SK-N-SH treated with all-trans-retinoic acid at 6 μM for 48 hours (cell line): ENCODE measurements at regions not wholly inside any gene's neighbourhood (a gene's known extent, or its start where the extent isn't known, plus 50 kb on each side); places are given as distances from the start of the nearest gene placed in this dataset.

Source experiments
- ATAC-seq: fragments of 200-7000 bp; cut with Tn5 transposase; 3 replicates; pipeline ENCODE4 v1.9.1; 2020; ENCODE audit warnings: mild to moderate bottlenecking, moderate library complexity
- ARNTL ChIP-seq: fragments of 450-650 bp; formaldehyde crosslinking; IDR thresholded peaks from 2 replicates; pipeline ENCODE4 v1.5.0; 2020; ENCODE audit warnings: low read depth, mild to moderate bottlenecking, moderate library complexity, borderline replicate concordance
- BACH2 ChIP-seq: fragments of 250-450 bp; sonication (Bioruptor Pico); IDR thresholded peaks from 2 replicates; pipeline ENCODE4 v1.9.0; 2021; ENCODE audit warnings: mild to moderate bottlenecking, borderline replicate concordance
- CSDC2 ChIP-seq: fragments of 250-450 bp; sonication (Bioruptor Pico); IDR thresholded peaks from 2 replicates; pipeline ENCODE4 v1.5.0; 2020; ENCODE audit warnings: mild to moderate bottlenecking, moderate library complexity
- ESRRG ChIP-seq: fragments of 250-450 bp; sonication (Bioruptor Pico); IDR thresholded peaks from 2 replicates; pipeline ENCODE4 v1.6.1; 2021; ENCODE audit warnings: mild to moderate bottlenecking
- GLIS3 ChIP-seq: fragments of 250-450 bp; sonication (Bioruptor Pico); IDR thresholded peaks from 2 replicates; pipeline ENCODE4 v1.5.0; 2020; ENCODE audit warnings: mild to moderate bottlenecking, moderate library complexity
- ISL1 ChIP-seq: fragments of 250-450 bp; sonication (Bioruptor Pico); IDR thresholded peaks from 2 replicates; pipeline ENCODE4 v2.1.2; 2022; ENCODE audit warnings: mild to moderate bottlenecking, moderate library complexity
- OSR1 ChIP-seq: fragments of 250-450 bp; sonication (Bioruptor Pico); IDR thresholded peaks from 2 replicates; pipeline ENCODE4 v1.8.0; 2022; ENCODE audit warnings: moderate library complexity, mild to moderate bottlenecking, inconsistent platforms
- POU6F1 ChIP-seq: fragments of 250-450 bp; sonication (Bioruptor Pico); IDR thresholded peaks from 2 replicates; pipeline ENCODE4 v1.8.0; 2021; ENCODE audit warnings: low read depth, mild to moderate bottlenecking, moderate library complexity, borderline replicate concordance
- PPARA ChIP-seq: fragments of 250-450 bp; sonication (Bioruptor Pico); IDR thresholded peaks from 2 replicates; pipeline ENCODE4 v1.5.0; 2020; ENCODE audit warnings: mild to moderate bottlenecking, borderline replicate concordance
- SNAI2 ChIP-seq: fragments of 250-450 bp; sonication (Bioruptor Pico); IDR thresholded peaks from 2 replicates; pipeline ENCODE4 v1.5.0; 2020; ENCODE audit warnings: mild to moderate bottlenecking, moderate library complexity
- TCF4 ChIP-seq: fragments of 250-450 bp; sonication (Bioruptor Pico); IDR thresholded peaks from 2 replicates; pipeline ENCODE4 v1.8.0; 2021; ENCODE audit warnings: mild to moderate bottlenecking, moderate library complexity, borderline replicate concordance
- TOX ChIP-seq: fragments of 250-450 bp; sonication (Bioruptor Pico); IDR thresholded peaks from 2 replicates; pipeline ENCODE4 v1.8.0; 2021; ENCODE audit warnings: mild to moderate bottlenecking, moderate library complexity, borderline replicate concordance
- ZC3H10 ChIP-seq: fragments of 250-450 bp; sonication (Bioruptor Pico); IDR thresholded peaks from 2 replicates; pipeline ENCODE4 v1.5.1; 2021; ENCODE audit warnings: mild to moderate bottlenecking, moderate library complexity
- ZFP3 ChIP-seq: fragments of 250-450 bp; sonication (Bioruptor Pico); IDR thresholded peaks from 2 replicates; pipeline ENCODE4 v1.5.0; 2020; ENCODE audit warnings: mild to moderate bottlenecking, moderate library complexity
- ZFP30 ChIP-seq: fragments of 450-650 bp; formaldehyde crosslinking; IDR thresholded peaks from 2 replicates; pipeline ENCODE4 v1.5.0; 2022; ENCODE audit warnings: mild to moderate bottlenecking, moderate library complexity
- ZNF565 ChIP-seq: fragments of 450-650 bp; formaldehyde crosslinking; conservative IDR thresholded peaks from 2 replicates; pipeline ENCODE4 v1.5.0; 2020; ENCODE audit warnings: low read depth, mild to moderate bottlenecking, moderate library complexity
- ZNF70 ChIP-seq: fragments of 450-650 bp; formaldehyde crosslinking; IDR thresholded peaks from 2 replicates; pipeline ENCODE4 v1.5.0; 2020; ENCODE audit warnings: mild to moderate bottlenecking, moderate library complexity
- ZNF8 ChIP-seq: fragments of 450-650 bp; formaldehyde crosslinking; IDR thresholded peaks from 2 replicates; pipeline ENCODE4 v1.5.0; 2020; ENCODE audit warnings: mild to moderate bottlenecking, moderate library complexity
- TF ChIP-seq, protein P1 (sequence below): fragments of 250-450 bp; sonication (Bioruptor Pico); IDR thresholded peaks from 2 replicates; pipeline ENCODE4 v1.5.1; 2021; ENCODE audit warnings: mild to moderate bottlenecking, moderate library complexity
- TF ChIP-seq, protein P2 (sequence below): fragments of 250-450 bp; sonication (Bioruptor Pico); IDR thresholded peaks from 2 replicates; pipeline ENCODE4 v1.8.0; 2020; ENCODE audit warnings: mild to moderate bottlenecking, moderate library complexity, borderline replicate concordance
- TF ChIP-seq, protein P3 (sequence below): fragments of 250-450 bp; sonication (Bioruptor Pico); IDR thresholded peaks from 2 replicates; pipeline ENCODE4 v1.5.1; 2020; ENCODE audit warnings: low read depth, mild to moderate bottlenecking, moderate library complexity
- TF ChIP-seq, protein P4 (sequence below): fragments of 250-450 bp; sonication (Bioruptor Pico); IDR thresholded peaks from 2 replicates; pipeline ENCODE4 v1.5.0; 2020; ENCODE audit warnings: mild to moderate bottlenecking, moderate library complexity

GRCh38 chr3:27883266-27883665 is 161.1 kb upstream of the EOMES start:
- no peak for ATAC-seq
- TF ChIP-seq OSR1 (CRISPR knock-in tag) (no peak), ESRRG (CRISPR knock-in tag) (no peak), BACH2 (CRISPR knock-in tag) (no peak), POU6F1 (CRISPR knock-in tag) (no peak), ZFP3 (no peak), PPARA (CRISPR knock-in tag) (no peak), ZNF565 (CRISPR knock-in tag) (no peak), TOX (no peak), GLIS3 (CRISPR knock-in tag) (no peak), ZNF8 (CRISPR knock-in tag) (no peak), ZFP30 (no peak)

GRCh38 chr3:27885641-27886040 is 163.5 kb upstream of the EOMES start:
- ATAC-seq: no peak
- no peak for TF ChIP-seq ZFP30
- no peak for TF ChIP-seq POU6F1 (CRISPR knock-in tag)
- no peak for TF ChIP-seq TOX
- TF ChIP-seq ZNF70: no peak
- no peak for TF ChIP-seq OSR1 (CRISPR knock-in tag)
- TF ChIP-seq CSDC2: no peak
- TF ChIP-seq TCF4: no peak
- no peak for TF ChIP-seq ZNF8 (CRISPR knock-in tag)
- TF ChIP-seq ZNF565 (CRISPR knock-in tag): no peak
- TF ChIP-seq ISL1 (CRISPR knock-in tag): no peak
- TF ChIP-seq, protein P1, sequence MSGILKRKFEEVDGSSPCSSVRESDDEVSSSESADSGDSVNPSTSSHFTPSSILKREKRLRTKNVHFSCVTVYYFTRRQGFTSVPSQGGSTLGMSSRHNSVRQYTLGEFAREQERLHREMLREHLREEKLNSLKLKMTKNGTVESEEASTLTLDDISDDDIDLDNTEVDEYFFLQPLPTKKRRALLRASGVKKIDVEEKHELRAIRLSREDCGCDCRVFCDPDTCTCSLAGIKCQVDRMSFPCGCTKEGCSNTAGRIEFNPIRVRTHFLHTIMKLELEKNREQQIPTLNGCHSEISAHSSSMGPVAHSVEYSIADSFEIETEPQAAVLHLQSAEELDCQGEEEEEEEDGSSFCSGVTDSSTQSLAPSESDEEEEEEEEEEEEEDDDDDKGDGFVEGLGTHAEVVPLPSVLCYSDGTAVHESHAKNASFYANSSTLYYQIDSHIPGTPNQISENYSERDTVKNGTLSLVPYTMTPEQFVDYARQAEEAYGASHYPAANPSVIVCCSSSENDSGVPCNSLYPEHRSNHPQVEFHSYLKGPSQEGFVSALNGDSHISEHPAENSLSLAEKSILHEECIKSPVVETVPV (CRISPR knock-in tag): no peak
- no peak for TF ChIP-seq ESRRG (CRISPR knock-in tag)
- no peak for TF ChIP-seq ZC3H10
- no peak for TF ChIP-seq ARNTL (CRISPR knock-in tag)
- TF ChIP-seq, protein P2, sequence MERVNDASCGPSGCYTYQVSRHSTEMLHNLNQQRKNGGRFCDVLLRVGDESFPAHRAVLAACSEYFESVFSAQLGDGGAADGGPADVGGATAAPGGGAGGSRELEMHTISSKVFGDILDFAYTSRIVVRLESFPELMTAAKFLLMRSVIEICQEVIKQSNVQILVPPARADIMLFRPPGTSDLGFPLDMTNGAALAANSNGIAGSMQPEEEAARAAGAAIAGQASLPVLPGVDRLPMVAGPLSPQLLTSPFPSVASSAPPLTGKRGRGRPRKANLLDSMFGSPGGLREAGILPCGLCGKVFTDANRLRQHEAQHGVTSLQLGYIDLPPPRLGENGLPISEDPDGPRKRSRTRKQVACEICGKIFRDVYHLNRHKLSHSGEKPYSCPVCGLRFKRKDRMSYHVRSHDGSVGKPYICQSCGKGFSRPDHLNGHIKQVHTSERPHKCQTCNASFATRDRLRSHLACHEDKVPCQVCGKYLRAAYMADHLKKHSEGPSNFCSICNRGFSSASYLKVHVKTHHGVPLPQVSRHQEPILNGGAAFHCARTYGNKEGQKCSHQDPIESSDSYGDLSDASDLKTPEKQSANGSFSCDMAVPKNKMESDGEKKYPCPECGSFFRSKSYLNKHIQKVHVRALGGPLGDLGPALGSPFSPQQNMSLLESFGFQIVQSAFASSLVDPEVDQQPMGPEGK (CRISPR knock-in tag): no peak
- no peak for TF ChIP-seq PPARA (CRISPR knock-in tag)
- TF ChIP-seq ZFP3: no peak
- no peak for TF ChIP-seq SNAI2 (CRISPR knock-in tag)
- TF ChIP-seq, protein P3, sequence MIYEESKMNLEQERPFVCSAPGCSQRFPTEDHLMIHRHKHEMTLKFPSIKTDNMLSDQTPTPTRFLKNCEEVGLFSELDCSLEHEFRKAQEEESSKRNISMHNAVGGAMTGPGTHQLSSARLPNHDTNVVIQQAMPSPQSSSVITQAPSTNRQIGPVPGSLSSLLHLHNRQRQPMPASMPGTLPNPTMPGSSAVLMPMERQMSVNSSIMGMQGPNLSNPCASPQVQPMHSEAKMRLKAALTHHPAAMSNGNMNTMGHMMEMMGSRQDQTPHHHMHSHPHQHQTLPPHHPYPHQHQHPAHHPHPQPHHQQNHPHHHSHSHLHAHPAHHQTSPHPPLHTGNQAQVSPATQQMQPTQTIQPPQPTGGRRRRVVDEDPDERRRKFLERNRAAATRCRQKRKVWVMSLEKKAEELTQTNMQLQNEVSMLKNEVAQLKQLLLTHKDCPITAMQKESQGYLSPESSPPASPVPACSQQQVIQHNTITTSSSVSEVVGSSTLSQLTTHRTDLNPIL (CRISPR knock-in tag): no peak

DNA sequence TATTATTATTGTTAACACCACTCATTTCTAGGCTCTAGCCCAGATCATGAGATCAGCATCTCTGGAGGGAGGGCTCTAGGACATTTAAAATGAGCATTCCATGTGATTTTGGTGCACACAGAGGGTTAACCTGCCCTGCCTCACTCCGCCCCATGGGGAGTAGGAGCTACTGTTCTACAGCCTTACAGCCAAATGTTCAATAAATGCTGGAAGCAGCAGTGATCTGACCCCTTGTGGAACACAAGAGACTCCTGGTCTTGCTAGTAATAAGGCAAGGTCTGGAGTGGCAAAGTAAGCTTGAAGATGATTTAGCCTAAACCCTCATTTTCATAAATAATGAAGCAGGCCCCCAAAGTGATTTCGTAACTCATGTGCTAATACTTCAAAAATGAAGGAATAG is 166.4 kb upstream of the EOMES start:
- TF ChIP-seq ISL1 (CRISPR knock-in tag): no peak
- no peak for TF ChIP-seq TCF4
- TF ChIP-seq, protein P4, sequence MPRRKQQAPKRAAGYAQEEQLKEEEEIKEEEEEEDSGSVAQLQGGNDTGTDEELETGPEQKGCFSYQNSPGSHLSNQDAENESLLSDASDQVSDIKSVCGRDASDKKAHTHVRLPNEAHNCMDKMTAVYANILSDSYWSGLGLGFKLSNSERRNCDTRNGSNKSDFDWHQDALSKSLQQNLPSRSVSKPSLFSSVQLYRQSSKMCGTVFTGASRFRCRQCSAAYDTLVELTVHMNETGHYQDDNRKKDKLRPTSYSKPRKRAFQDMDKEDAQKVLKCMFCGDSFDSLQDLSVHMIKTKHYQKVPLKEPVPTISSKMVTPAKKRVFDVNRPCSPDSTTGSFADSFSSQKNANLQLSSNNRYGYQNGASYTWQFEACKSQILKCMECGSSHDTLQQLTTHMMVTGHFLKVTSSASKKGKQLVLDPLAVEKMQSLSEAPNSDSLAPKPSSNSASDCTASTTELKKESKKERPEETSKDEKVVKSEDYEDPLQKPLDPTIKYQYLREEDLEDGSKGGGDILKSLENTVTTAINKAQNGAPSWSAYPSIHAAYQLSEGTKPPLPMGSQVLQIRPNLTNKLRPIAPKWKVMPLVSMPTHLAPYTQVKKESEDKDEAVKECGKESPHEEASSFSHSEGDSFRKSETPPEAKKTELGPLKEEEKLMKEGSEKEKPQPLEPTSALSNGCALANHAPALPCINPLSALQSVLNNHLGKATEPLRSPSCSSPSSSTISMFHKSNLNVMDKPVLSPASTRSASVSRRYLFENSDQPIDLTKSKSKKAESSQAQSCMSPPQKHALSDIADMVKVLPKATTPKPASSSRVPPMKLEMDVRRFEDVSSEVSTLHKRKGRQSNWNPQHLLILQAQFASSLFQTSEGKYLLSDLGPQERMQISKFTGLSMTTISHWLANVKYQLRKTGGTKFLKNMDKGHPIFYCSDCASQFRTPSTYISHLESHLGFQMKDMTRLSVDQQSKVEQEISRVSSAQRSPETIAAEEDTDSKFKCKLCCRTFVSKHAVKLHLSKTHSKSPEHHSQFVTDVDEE (CRISPR knock-in tag): no peak
- no peak for ATAC-seq
